GM12801 (cell line): ENCODE measurements at regions not wholly inside any gene's neighbourhood (a gene's known extent, or its start where the extent isn't known, plus 50 kb on each side); places are given as distances from the start of the nearest gene placed in this dataset.

ENCODE experiments used
- TF ChIP-seq, protein P1 (sequence below): IDR thresholded peaks from one replicate; pipeline ENCODE4 v1.5.1; 2011; ENCODE audit warnings: control low read depth; ENCODE audit not compliant: insufficient read length; ENCODE audit errors: extremely low read depth

DNA sequence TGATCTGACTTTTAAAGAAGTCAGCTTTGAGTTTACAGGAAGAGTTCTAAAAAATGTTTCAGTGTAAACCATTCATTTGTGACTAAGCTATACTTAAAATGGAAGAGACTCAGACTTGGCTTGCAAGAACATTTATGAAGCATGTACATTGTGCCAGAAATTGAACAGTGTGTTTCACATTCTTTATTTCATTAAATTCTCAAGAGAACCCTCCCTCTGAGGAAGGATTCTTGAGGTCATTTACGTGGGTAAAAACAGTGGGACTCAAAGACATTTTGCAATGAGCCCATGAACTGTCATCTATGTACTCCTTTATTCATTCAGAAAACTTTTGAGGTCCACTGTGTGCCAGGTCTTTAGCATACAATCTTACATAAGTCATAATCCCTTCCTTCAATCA lies 143.6 kb upstream of the ZNF521 start:
- TF ChIP-seq, protein P1, sequence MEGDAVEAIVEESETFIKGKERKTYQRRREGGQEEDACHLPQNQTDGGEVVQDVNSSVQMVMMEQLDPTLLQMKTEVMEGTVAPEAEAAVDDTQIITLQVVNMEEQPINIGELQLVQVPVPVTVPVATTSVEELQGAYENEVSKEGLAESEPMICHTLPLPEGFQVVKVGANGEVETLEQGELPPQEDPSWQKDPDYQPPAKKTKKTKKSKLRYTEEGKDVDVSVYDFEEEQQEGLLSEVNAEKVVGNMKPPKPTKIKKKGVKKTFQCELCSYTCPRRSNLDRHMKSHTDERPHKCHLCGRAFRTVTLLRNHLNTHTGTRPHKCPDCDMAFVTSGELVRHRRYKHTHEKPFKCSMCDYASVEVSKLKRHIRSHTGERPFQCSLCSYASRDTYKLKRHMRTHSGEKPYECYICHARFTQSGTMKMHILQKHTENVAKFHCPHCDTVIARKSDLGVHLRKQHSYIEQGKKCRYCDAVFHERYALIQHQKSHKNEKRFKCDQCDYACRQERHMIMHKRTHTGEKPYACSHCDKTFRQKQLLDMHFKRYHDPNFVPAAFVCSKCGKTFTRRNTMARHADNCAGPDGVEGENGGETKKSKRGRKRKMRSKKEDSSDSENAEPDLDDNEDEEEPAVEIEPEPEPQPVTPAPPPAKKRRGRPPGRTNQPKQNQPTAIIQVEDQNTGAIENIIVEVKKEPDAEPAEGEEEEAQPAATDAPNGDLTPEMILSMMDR, result no peak

DNA sequence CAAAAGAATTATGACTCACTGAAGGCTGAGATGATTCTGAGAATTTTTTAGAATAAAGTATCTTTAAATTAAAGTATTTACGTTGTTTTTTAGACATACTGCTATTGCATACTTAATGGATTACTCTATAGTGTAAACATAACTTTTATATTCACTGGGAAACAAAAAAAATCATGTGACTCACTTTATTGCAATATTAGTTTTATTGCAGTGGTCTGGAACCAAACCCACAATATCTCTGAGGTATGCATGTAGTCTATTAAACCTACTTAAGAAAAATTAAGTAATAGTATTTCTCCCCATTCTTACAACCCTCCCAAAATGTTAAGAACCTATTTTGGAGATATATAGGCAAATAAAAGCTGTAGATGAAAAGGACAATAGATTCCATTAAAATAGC lies 142.9 kb upstream of the ZNF521 start:
- TF ChIP-seq, protein P1, result no peak

DNA sequence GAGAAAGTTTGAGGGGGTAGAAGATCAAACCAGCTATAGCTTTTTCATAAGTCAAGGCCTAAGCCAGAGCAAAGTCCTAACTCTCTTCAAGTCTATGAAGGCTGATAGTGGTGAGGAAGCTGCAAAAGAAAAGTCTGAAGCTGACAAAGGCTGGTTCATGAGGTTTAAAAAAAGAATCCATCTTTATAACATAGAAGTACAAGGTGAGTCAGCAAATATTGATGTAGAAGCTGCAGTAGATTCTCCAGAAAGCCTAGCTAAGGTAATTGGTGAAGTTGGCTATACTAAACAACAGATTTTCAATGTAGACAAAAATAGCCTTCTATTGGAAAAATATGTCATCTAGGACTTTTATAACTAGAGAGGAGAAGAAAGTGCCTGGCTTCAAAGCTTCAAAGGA lies 141.4 kb upstream of the ZNF521 start:
- TF ChIP-seq, protein P1, result no peak

DNA sequence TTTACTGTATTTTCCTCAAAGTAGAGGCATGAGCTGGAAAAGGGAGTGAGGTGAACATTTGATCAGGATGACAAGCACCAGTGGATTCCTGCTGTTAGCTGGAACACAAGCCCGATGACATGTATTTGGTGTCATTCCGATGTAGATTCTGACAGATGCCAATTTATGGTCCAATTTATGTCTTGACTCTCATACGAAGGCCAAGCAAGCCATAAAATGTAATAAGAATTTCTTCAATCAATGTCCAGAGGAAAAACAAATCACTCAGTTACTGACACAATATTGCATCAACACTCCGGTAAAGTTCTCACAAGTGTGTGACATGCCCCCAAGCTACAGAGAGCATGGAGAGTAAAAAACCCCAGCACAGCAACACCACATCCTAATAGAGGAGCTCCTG lies 138.3 kb upstream of the ZNF521 start:
- TF ChIP-seq, protein P1, result no peak

DNA sequence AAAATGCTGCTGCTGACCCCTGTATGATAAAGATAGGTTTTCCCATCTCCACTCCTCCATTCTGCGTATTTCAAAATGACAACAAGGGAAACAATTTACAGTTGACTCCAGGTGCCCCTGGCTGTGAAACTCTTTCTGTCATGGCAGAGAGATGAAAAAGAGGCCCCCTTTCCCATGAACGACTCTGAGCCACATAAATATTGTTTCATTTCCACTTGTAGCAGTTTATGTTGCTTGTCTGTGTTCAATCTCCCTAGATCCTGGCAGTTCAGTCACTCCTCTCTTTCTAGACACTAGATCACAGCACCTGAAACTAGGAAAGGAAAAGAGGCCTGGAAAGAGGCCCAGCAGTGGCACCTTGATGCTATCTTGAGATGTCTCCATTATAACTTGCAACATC lies 121.0 kb upstream of the ZNF521 start:
- TF ChIP-seq, protein P1, result no peak

DNA sequence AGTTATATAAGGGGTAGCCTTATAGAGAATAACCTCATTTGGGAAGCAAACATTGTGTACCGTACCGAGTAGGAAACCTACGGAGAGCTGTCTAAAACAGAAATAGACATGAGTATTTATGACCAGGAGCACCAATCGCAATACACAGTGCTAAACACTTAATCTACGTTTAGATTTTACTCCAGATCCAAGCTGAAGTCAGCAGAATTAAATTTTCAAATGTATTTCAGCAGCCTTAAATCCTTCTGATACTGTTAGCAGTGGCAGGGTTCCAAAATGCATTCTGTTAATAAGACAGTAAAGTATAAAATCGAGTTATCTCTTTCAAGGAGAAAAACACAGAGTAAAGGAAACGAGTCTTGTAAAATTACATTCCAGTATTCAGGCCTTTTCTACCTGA lies 118.1 kb upstream of the ZNF521 start:
- TF ChIP-seq, protein P1, result no peak

DNA sequence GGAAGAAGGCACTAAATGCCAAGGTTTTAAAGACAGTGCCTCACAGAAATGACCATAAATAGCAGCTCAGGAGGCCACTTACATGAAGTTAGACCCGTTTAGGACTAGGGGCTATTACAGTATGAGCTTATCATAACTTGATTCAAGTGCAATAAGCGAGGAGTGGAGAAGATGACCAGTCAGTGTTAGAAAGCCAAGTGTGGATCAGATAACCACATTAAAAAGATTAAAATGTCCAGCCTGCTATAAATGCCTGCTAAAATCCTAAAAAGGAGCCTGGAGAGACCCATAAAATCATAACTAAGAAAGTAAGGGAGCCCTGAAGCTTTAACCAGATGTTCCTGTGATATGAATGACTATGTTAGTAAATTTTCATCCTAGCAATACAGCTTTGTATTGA lies 117.5 kb upstream of the ZNF521 start:
- TF ChIP-seq, protein P1, result no peak

DNA sequence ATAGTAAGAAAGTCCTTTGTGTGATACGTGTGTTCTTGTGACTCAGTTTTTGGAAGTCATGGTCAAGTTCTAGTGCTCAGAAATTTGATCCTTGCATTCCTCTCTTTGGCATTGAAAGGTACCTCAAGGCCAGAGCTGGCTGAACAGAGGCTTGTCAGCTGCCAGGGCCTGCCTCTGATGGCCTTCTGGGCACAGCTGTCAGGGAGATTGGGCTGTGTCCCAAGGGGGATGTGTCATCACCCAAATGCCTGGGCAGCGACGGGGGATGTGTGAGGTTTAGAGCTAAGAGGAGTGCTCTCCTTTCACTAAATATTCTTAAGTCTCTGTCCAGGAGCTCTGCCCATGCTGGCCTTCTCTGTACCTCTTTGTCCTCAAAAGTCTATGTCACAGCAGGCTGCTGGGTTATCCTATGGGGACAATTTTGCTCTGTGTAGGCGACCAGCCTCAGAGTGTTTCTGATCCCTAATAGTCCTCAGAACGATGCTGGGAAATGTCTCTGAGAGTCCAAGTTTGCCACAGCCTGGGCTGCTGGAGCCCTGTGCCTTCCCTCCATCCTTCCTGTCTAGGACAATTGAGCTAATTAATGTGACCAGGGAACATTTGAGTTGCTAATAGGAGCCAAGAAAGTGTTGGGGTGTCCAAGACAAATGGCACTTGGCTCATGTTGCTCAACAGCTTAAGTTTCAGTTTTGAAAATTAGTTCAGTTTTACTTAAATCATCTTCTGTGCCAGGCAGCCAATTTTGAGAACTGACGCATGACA lies 115.4 kb upstream of the ZNF521 start:
- TF ChIP-seq, protein P1, result no peak
